ENCODE measurements at regions not wholly inside any gene's neighbourhood (a gene's known extent, or its start where the extent isn't known, plus 50 kb on each side); places are given as distances from the start of the nearest gene placed in this dataset.

- Histone ChIP-seq H3K9me3 (no peaks in the 10 kb centered on the region), H3K4me3 (ENCODE audit: low read depth, low read length) (no peak overlapping the region), H3K27me3 (no peaks in the 10 kb centered on the region), H3K36me3 (no peaks in the 10 kb centered on the region), H3K4me1 (no peaks in the 10 kb centered on the region)
- TF ChIP-seq, protein P1, sequence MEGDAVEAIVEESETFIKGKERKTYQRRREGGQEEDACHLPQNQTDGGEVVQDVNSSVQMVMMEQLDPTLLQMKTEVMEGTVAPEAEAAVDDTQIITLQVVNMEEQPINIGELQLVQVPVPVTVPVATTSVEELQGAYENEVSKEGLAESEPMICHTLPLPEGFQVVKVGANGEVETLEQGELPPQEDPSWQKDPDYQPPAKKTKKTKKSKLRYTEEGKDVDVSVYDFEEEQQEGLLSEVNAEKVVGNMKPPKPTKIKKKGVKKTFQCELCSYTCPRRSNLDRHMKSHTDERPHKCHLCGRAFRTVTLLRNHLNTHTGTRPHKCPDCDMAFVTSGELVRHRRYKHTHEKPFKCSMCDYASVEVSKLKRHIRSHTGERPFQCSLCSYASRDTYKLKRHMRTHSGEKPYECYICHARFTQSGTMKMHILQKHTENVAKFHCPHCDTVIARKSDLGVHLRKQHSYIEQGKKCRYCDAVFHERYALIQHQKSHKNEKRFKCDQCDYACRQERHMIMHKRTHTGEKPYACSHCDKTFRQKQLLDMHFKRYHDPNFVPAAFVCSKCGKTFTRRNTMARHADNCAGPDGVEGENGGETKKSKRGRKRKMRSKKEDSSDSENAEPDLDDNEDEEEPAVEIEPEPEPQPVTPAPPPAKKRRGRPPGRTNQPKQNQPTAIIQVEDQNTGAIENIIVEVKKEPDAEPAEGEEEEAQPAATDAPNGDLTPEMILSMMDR (IDR thresholded peaks at IDR 0.05; ENCODE audit: low read depth, low read length) = no peak
- no peak for DNase-seq
Measured at GRCh38 chr10:53284615-53285182, 512.1 kb upstream of the MBL2 start.

- H3K4me1 ChIP-seq = no peaks in the 10 kb centered on the region
- no peaks in the 10 kb centered on the region for H3K9me3 ChIP-seq
- no peak for DNase-seq
- H3K4me3 ChIP-seq (ENCODE audit: low read depth, low read length) = no peak overlapping the region
- no peaks in the 10 kb centered on the region for H3K27me3 ChIP-seq
- no peaks in the 10 kb centered on the region for H3K36me3 ChIP-seq
- TF ChIP-seq, protein P1 (IDR thresholded peaks at IDR 0.05; ENCODE audit: low read depth, low read length) = no peak
Measured at GRCh38 chr10:53276797-53277196, 504.2 kb upstream of the MBL2 start.

- no peaks in the 10 kb centered on the region for H3K36me3 ChIP-seq
- TF ChIP-seq, protein P1 (IDR thresholded peaks at IDR 0.05; ENCODE audit: low read depth, low read length) = no peak
- no peaks in the 10 kb centered on the region; the same call in 1 of the 2 replicates for H3K9me3 ChIP-seq
- no peak overlapping the region for H3K4me3 ChIP-seq (ENCODE audit: low read depth, low read length)
- H3K27me3 ChIP-seq = no peaks in the 10 kb centered on the region
- no peaks in the 10 kb centered on the region for H3K4me1 ChIP-seq
- no peak for DNase-seq
Measured at GRCh38 chr10:53269482-53269881, 496.9 kb upstream of the MBL2 start.

DNA sequence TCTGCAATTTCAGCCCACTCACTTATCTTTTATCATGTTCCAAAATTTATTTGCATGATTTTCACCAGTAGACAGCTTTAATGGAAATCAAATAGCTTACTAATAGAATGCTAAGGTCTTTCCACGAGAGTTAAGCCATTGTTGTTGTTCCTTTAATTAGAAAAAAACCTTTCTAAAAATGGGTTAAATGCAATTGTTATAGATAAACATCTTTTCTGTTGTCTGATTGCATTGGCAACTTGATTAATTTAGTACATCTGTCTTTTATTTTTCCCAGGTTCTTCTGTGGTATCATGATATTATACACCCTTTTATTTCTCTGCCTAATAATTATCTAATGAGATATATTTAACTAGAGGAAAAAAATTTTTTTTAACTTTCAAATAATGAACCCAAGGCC, 487.6 kb upstream of the MBL2 start:
- DNase-seq = no peak
- Histone ChIP-seq H3K27me3 (no peaks in the 10 kb centered on the region), H3K4me1 (peaks cover 3% of the 10 kb centered on the region; the same call in 1 of the 2 replicates), H3K4me3 (ENCODE audit: low read depth, low read length) (no peak overlapping the region), H3K9me3 (no peaks in the 10 kb centered on the region), H3K36me3 (no peaks in the 10 kb centered on the region)
- TF ChIP-seq, protein P1 (IDR thresholded peaks at IDR 0.05; ENCODE audit: low read depth, low read length) = no peak

DNA sequence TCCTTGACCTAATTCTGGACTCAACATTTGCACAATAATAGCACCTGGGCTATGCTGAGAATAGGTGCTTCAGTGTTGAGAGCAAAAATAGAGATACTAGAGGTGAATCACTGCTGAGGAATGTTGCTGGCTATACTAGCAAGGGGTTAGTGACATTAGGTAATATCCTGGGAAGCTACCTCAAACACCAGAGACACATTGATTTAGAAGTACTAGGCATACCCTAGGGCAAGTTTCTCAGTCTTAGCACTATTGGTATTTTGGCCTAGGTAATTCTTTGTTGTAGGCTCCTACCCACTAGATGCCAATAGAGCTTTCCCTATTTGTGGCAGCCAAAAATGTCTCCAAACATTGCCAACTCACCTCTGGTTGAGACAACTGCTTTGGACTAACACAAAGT, 484.0 kb upstream of the MBL2 start:
- TF ChIP-seq, protein P1 (IDR thresholded peaks at IDR 0.05; ENCODE audit: low read depth, low read length) = no peak
- Histone ChIP-seq H3K27me3 (no peaks in the 10 kb centered on the region), H3K4me1 (peaks cover 3% of the 10 kb centered on the region; the same call in 1 of the 2 replicates), H3K4me3 (ENCODE audit: low read depth, low read length) (no peak overlapping the region), H3K9me3 (no peaks in the 10 kb centered on the region), H3K36me3 (no peaks in the 10 kb centered on the region)
- DNase-seq = no peak

DNA sequence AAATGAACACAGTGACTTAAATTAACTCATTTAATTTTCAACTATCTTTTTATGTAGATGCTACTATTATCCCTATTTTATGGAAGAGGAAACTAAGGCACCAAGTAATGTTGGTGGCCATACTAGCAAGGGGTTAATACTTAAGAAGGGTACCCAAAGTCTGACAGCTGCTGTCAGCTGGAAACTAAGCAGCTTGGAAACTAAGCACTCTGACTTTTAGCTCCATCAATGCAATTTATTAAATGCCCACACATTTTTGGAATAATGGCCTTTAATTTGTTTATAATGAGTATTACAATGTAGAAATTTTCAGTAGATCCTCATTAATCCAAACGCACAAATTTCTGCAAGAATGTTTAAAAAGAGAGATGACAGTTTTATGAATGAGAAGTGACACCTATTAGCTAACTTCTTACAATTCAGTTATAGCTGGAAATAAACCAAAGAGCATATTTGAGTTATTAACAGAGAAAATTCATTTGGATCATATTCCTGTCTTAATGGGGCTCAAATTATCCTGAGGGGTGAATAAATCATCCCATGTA, 483.1 kb upstream of the MBL2 start:
- Histone ChIP-seq H3K4me1 (peaks cover 3% of the 10 kb centered on the region; the same call in 1 of the 2 replicates), H3K27me3 (no peaks in the 10 kb centered on the region), H3K4me3 (ENCODE audit: low read depth, low read length) (no peak overlapping the region), H3K9me3 (no peaks in the 10 kb centered on the region), H3K36me3 (no peaks in the 10 kb centered on the region)
- TF ChIP-seq, protein P1 (IDR thresholded peaks at IDR 0.05; ENCODE audit: low read depth, low read length) = no peak
- no peak for DNase-seq

Measured in BE2C (cell line).